ENCODE measurements at regions not wholly inside any gene's neighbourhood (a gene's known extent, or its start where the extent isn't known, plus 50 kb on each side); places are given as distances from the start of the nearest gene placed in this dataset.
"Not testable (repeated sequence)": the region's sequence is repeated elsewhere in the genome, so short reads cannot be mapped to it uniquely, and the experiment has no call there.

- no peak for DNase-seq (ENCODE audit: low read depth in 4 of 4, low spot score in 3 of 4)
Observed at GRCh38 chr20:12112089-12112474, 194.4 kb downstream of the BTBD3 start.

DNA sequence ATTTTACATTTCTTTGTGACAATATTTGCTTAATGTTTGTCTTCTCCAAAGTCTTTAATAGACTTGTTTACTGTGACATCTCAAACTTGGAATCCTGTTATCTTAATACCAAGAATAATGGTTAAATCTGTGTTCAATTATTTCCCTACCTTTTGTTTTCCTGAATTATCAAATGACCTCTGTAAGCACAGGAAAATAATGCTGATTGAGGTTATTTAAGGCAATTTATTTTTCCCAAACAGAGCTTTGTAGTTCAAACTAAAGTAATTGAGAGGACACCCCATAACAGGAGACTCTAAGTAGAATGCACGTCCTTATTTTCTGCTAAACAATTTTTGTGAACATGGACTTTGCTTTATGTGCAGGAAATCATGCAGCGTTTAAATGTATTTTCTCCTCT is 195.0 kb downstream of the BTBD3 start:
- no peak for DNase-seq (ENCODE audit: low read depth in 4 of 4, low spot score in 3 of 4)

DNA sequence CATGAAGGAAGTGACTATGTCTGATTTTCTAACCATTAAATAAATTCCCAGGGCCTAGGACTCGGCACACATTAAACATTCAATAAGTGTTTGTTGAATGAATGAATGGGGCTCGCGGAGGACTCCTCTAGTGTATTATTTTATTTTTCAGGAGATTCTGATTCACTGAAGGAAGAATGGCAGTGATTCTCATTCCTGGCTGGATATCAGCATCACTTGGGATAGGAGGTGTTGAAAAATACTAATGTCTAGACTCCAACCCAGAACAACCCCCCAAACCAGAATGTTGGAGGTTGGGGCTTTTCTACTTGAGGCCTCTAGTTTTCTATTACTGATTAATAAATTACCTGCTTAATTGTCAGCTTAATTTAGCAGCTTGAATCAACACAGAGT is 195.4 kb downstream of the BTBD3 start:
- no peak for DNase-seq (ENCODE audit: low read depth in 4 of 4, low spot score in 3 of 4)

GRCh38 chr20:12113468-12114371 is 196.0 kb downstream of the BTBD3 start:
- no peak for DNase-seq (ENCODE audit: low read depth in 4 of 4, low spot score in 3 of 4)

- DNase-seq (ENCODE audit: low read depth in 4 of 4, low spot score in 3 of 4) = not testable (repeated sequence)
Observed at GRCh38 chr20:12129114-12129513, 211.4 kb downstream of the BTBD3 start.

DNA sequence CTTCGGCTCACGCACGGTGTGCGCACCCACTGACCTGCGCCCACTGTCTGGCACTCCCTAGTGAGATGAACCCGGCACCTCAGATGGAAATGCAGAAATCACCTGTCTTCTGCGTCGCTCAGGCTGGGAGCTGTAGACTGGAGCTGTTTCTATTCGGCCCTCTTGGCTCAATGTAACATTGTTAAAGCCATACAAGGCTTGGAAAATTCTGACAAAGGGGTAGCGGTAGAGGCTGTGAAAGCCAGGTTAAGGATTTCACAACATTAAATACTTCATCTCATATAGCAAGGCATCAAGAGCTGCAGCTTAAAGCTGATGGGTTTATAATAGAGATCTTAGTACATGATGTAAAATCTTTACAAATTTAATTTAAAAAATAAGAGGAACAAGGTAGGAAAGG is 211.8 kb downstream of the BTBD3 start:
- DNase-seq (ENCODE audit: low read depth in 4 of 4, low spot score in 3 of 4) = not testable (repeated sequence)

GRCh38 chr20:12130781-12131180 is 213.1 kb downstream of the BTBD3 start:
- no peak for DNase-seq (ENCODE audit: low read depth in 4 of 4, low spot score in 3 of 4)

DNA sequence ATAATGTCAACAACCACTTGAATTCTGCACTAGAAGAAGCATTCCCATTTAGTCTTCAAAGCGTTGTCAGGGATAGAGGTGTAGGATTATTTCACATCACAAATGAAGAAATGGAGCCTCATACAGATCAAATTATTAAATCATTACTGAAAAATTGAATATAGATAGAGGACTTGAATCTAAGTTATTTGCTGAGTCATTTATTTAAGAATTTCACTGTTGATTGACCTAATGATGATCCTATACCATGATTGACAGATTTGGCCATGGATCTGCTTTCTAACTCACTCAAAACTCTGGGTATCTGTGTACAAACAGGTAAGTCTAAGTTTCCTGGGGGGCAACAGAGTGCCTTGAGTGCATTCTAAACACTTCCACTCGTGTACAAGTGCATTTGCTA is 215.9 kb downstream of the BTBD3 start:
- no peak for DNase-seq (ENCODE audit: low read depth in 4 of 4, low spot score in 3 of 4)

GRCh38 chr20:12145951-12146350 is 228.3 kb downstream of the BTBD3 start:
- not testable (repeated sequence) for DNase-seq (ENCODE audit: low read depth in 4 of 4, low spot score in 3 of 4)

GRCh38 chr20:12152996-12153395 is 235.3 kb downstream of the BTBD3 start:
- DNase-seq (ENCODE audit: low read depth in 4 of 4, low spot score in 3 of 4) = no peak

DNA sequence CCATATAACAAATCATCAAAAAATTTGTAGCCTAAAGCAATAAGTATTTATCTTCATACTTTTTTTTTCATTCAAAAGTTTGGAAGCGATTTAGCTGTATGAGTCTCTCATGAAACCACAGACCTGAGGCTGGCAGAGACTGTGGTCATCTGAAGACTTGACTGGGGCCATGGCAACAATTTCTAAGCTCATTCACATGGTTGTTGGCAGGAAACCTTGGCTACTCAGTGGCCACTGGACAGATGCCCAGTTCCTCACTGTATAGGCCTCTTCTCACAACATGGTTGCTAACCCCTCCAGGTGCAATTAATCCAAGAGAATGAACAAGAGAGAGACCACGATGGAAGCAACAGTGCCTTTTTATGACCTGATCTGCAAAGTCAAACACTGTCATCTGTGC is 235.9 kb downstream of the BTBD3 start:
- DNase-seq (ENCODE audit: low read depth in 4 of 4, low spot score in 3 of 4) = no peak

GRCh38 chr20:12156252-12156651 is 238.6 kb downstream of the BTBD3 start:
- no peak for DNase-seq (ENCODE audit: low read depth in 4 of 4, low spot score in 3 of 4)

DNA sequence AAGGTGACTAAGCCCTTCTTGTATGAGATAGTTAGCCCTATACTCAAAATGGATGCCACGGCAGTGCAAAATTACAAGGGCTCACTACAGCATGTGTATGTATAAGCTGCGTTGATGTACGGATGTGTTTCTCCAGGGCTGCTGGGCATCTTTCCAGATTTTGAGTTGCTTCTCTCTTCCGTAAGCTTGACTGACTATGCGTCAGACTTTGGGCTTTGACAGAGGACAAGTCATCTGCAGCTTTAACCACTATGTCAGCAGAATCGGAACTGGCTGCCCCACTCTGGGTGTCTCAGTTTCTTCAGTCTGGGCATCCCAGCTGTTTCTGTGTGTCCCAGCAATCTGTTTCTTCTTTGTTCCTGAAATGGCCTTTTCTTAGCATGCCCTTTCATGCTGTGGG is 241.6 kb downstream of the BTBD3 start:
- no peak for DNase-seq (ENCODE audit: low read depth in 4 of 4, low spot score in 3 of 4)

DNA sequence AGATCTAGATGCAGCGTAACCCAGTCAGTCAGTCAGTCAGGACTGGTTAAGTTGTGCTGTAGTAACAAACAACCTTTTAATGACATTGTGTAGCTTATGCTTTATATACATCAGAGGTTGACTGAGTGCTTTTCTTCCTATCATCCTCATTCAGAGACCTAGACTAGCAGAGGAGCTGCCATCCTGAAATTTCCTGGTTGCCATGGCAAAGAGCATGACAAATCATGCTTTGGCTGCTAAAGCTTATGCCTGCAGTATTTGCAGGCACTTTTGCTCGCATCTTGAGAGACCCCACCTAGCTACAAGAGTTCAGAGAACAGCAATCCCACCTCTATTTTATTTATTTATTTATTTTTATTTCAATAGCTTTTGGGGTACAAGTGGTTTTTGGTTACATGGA is 244.0 kb downstream of the BTBD3 start:
- DNase-seq (ENCODE audit: low read depth in 4 of 4, low spot score in 3 of 4) = no peak

- DNase-seq (ENCODE audit: low read depth in 4 of 4, low spot score in 3 of 4) = no peak
Observed at GRCh38 chr20:12166053-12166717, 248.5 kb downstream of the BTBD3 start.

- no peak for DNase-seq (ENCODE audit: low read depth in 4 of 4, low spot score in 3 of 4)
Observed at GRCh38 chr20:12170406-12170805, 252.7 kb downstream of the BTBD3 start.

GRCh38 chr20:12171923-12172524 is 254.3 kb downstream of the BTBD3 start:
- DNase-seq (ENCODE audit: low read depth in 4 of 4, low spot score in 3 of 4) = no peak

DNA sequence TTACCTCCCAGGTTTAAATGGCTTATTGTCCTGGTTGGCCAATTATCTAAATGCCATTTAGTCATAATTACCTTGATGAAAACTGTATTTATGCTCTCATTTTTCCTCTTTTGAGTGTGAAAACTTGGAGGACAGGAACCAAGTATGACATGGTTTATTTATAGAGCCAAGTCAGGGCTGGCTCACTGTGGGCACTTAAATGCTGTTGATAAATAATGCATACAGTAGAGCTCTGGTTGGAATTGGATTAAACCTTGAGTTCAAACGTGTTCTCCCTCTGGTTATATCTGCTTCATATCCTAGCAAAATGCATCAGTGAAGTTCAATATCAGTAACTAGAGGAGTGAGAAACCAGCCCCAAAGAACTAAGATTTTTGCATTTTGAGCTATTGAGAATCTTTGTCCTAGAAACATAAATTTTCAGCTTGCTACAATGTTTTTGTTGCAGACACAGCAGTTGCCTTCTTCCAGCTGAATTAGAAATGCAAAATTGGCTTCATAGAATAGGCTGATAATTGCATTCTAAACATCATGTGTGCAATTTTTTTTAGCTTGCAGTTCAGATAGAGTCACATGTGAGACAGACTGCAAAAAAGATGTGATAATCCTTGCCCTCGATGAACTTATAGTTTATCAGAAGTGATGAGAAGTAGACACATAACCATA is 255.8 kb downstream of the BTBD3 start:
- no peak for DNase-seq (ENCODE audit: low read depth in 4 of 4, low spot score in 3 of 4)

- DNase-seq (ENCODE audit: low read depth in 4 of 4, low spot score in 3 of 4) = no peak
Observed at GRCh38 chr20:12175538-12175937, 257.8 kb downstream of the BTBD3 start.

DNA sequence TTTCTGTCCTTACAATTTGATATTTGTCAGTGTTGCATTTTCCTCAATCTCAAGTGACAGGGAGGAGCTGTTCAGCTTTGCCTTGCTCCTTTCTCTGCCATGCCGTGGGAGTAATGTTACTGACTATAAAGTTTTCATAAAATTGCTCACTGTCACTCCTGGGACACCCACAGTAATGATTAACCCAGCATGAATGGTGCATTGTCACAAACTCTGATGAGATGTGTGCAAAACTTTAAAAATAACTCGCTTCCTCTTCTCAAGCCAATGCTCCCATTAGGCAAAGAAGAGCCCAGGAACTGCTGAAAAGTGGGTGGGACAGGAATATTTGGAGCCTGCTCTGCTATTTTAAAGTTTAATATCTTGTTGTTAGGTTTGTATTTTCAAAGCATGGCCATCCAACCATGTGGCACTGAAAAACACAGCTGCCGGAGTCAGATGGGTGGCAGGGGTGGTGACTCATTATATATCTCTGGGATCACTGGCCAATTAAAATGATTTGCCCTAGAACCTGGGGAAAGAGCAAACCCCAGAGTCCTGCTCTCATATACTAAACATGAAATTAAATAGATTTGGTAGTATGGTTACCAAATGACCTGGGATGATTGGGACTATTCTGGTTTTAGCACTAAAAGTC is 260.1 kb downstream of the BTBD3 start:
- no peak for DNase-seq (ENCODE audit: low read depth in 4 of 4, low spot score in 3 of 4)

GRCh38 chr20:12179692-12180091 is 262.0 kb downstream of the BTBD3 start:
- DNase-seq (ENCODE audit: low read depth in 4 of 4, low spot score in 3 of 4) = no peak
